ENCODE measurements at regions not wholly inside any gene's neighbourhood (a gene's known extent, or its start where the extent isn't known, plus 50 kb on each side); places are given as distances from the start of the nearest gene placed in this dataset.

DNA sequence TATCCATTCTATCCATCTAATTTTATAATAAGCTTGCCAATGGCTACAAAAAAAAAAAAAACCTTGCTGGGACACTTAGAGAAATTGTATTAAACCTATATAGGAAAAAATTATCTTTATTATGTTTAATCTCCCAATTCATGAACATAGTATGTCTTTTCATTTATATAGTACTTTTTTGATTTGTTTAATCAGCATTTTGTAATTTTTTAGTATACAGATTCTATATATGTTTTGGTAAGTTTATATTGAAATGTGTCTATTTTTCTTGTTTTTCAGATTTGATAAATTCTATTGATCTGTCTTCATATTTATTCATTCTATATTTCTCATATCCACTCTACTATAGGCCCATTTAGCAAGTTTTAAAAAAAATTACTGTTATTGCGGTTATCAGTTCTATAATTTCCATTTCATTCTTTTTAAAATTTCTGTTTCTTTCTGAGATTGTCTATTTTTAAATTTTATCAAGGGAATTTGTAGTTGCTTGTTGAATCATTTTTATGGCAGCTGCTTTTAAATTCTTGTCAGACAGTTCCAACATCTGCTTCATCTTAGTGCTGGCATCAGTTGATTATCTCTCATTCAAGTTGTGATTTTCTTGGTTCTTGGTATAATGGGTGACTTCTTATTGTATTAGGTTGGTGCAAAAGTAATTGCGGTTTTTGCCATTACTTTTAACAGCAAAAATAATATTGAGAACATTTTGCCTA, 170.1 kb upstream of the S1PR3 start:
- TF ChIP-seq ZNF219 (CRISPR knock-in tag; IDR thresholded peaks at IDR 0.05; ENCODE audit: borderline replicate concordance) (no peak), ZBTB21 (CRISPR knock-in tag; IDR thresholded peaks at IDR 0.05; ENCODE audit: borderline replicate concordance) (no peak), JUN (CRISPR knock-in tag; IDR thresholded peaks at IDR 0.05) (no peak)
- TF ChIP-seq, protein P1, sequence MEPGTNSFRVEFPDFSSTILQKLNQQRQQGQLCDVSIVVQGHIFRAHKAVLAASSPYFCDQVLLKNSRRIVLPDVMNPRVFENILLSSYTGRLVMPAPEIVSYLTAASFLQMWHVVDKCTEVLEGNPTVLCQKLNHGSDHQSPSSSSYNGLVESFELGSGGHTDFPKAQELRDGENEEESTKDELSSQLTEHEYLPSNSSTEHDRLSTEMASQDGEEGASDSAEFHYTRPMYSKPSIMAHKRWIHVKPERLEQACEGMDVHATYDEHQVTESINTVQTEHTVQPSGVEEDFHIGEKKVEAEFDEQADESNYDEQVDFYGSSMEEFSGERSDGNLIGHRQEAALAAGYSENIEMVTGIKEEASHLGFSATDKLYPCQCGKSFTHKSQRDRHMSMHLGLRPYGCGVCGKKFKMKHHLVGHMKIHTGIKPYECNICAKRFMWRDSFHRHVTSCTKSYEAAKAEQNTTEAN (CRISPR knock-in tag; IDR thresholded peaks at IDR 0.05) = no peak
- TF ChIP-seq, protein P2, sequence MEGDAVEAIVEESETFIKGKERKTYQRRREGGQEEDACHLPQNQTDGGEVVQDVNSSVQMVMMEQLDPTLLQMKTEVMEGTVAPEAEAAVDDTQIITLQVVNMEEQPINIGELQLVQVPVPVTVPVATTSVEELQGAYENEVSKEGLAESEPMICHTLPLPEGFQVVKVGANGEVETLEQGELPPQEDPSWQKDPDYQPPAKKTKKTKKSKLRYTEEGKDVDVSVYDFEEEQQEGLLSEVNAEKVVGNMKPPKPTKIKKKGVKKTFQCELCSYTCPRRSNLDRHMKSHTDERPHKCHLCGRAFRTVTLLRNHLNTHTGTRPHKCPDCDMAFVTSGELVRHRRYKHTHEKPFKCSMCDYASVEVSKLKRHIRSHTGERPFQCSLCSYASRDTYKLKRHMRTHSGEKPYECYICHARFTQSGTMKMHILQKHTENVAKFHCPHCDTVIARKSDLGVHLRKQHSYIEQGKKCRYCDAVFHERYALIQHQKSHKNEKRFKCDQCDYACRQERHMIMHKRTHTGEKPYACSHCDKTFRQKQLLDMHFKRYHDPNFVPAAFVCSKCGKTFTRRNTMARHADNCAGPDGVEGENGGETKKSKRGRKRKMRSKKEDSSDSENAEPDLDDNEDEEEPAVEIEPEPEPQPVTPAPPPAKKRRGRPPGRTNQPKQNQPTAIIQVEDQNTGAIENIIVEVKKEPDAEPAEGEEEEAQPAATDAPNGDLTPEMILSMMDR (IDR thresholded peaks at IDR 0.05) = no peak

All from WTC11 (cell line).